SK-N-SH (cell line): ENCODE measurements at regions not wholly inside any gene's neighbourhood (a gene's known extent, or its start where the extent isn't known, plus 50 kb on each side); places are given as distances from the start of the nearest gene placed in this dataset.

ENCODE experiments used
- CTCF ChIA-PET: fragments of 300-600, 350-600 bp; formaldehyde crosslinking; extraction: SDS; loops from one replicate; lab custom pipeline; 2021; lab: Yijun Ruan, JAX
- POLR2A ChIA-PET: fragments of 350-600 bp; sonication (Branson Sonifier 250); formaldehyde crosslinking; extraction: SDS; loops from one replicate; lab custom pipeline; 2020; ENCODE audit warnings: antibody characterized with exemption, inconsistent platforms; lab: Yijun Ruan, JAX
- DNase-seq: peaks from one replicate; pipeline ENCODE4 v3.0.0; 2012
- H2AFZ ChIP-seq: fragments of 200-600 bp; sonication (generic); 2 replicates; pipeline ENCODE4 v1.8.1; 2016; ENCODE audit warnings: antibody characterized with exemption, mild to moderate bottlenecking, low read depth
- H3F3A ChIP-seq: fragments of 200-600 bp; sonication (generic); replicated peaks from 2 replicates; pipeline ENCODE3; 2016; ENCODE audit warnings: antibody characterized with exemption, mild to moderate bottlenecking; ENCODE audit not compliant: insufficient read depth
- H3K27ac ChIP-seq, 2 experiments: fragments of 200-500 bp in 1 of 2; fragments of 200-600 bp in 1 of 2; sonication (Bioruptor generic) in 1 of 2; sonication (generic), shearing (Covaris generic) in 1 of 2; 2 replicates each; pipeline versions ENCODE4 v1.5.1 to v1.6.1; 2014 to 2016; ENCODE audit warnings: low read depth in 2 of 2, inconsistent platforms in 1 of 2, low read length in 1 of 2, mild to moderate bottlenecking in 1 of 2, mixed read lengths in 1 of 2
- H3K27me3 ChIP-seq: fragments of 200-600 bp; sonication (generic), shearing (Covaris generic); 2 replicates; pipeline ENCODE4 v1.6.1; 2016; ENCODE audit warnings: mixed run types; ENCODE audit not compliant: insufficient read depth
- H3K36me3 ChIP-seq, 2 experiments: fragments of 200-500 bp in 1 of 2; fragments of 200-600 bp in 1 of 2; sonication (Bioruptor generic) in 1 of 2; sonication (generic) in 1 of 2; replicated peaks in 1 of 2; 2 replicates each; pipeline versions ENCODE3 to v1.5.1; 2014 to 2016; ENCODE audit warnings: low read length in 1 of 2, mild to moderate bottlenecking in 1 of 2; ENCODE audit not compliant: insufficient read depth in 2 of 2, control insufficient read depth in 1 of 2
- H3K4me1 ChIP-seq, 2 experiments: fragments of 200-500 bp in 1 of 2; fragments of 200-600 bp in 1 of 2; sonication (Bioruptor generic) in 1 of 2; sonication (generic), shearing (Covaris generic) in 1 of 2; 2 replicates each; pipeline versions ENCODE4 v1.5.1 to v1.6.1; 2014 to 2016; ENCODE audit warnings: low read depth in 1 of 2, low read length in 1 of 2, mixed run types in 1 of 2; ENCODE audit not compliant: insufficient read depth in 2 of 2, control insufficient read depth in 1 of 2
- H3K4me2 ChIP-seq: fragments of 200-600 bp; sonication (generic), shearing (Covaris generic); 2 replicates; pipeline ENCODE4 v1.6.1; 2017; ENCODE audit warnings: mixed run types
- H3K4me3 ChIP-seq, 2 experiments: fragments of 200-500 bp in 1 of 2; fragments of 200-600 bp in 1 of 2; sonication (Bioruptor generic) in 1 of 2; sonication (generic), shearing (Covaris generic) in 1 of 2; 2 replicates each; pipeline versions ENCODE4 v1.5.1 to v1.8.1; 2014 to 2016; ENCODE audit warnings: low read depth in 2 of 2, inconsistent platforms in 1 of 2, low read length in 1 of 2, mild to moderate bottlenecking in 1 of 2, mixed read lengths in 1 of 2, moderate library complexity in 1 of 2
- H3K79me2 ChIP-seq: fragments of 200-600 bp; sonication (generic); 2 replicates; pipeline ENCODE4 v1.8.1; 2017; ENCODE audit warnings: mild to moderate bottlenecking; ENCODE audit not compliant: insufficient read depth
- H3K9ac ChIP-seq: fragments of 200-600 bp; sonication (generic); 2 replicates; pipeline ENCODE4 v1.6.1; 2017; ENCODE audit warnings: mixed run types
- H3K9me2 ChIP-seq: fragments of 200-600 bp; sonication (generic); 2 replicates; pipeline ENCODE4 v1.6.1; 2017; ENCODE audit warnings: mixed run types
- H3K9me3 ChIP-seq: fragments of 200-600 bp; sonication (generic); 2 replicates; pipeline ENCODE4 v1.6.1; 2017; ENCODE audit warnings: mixed run types, mild to moderate bottlenecking, moderate library complexity
- H4K20me1 ChIP-seq: fragments of 200-600 bp; sonication (generic); 2 replicates; pipeline ENCODE4 v1.6.1; 2017; ENCODE audit warnings: mild to moderate bottlenecking, mixed run types; ENCODE audit not compliant: insufficient read depth
- CTCF ChIP-seq: fragments of 200-600 bp; sonication (generic); IDR thresholded peaks from 2 replicates; pipeline ENCODE4 v1.6.1; 2017; ENCODE audit warnings: antibody characterized with exemption, mild to moderate bottlenecking, moderate library complexity
- ELF1 ChIP-seq: IDR thresholded peaks from 2 replicates; pipeline ENCODE4 v1.4.0; 2012
- EP300 ChIP-seq, 2 experiments: IDR thresholded peaks; 2 replicates each; pipeline versions ENCODE4 v1.4.0 to v1.6.1; 2012; ENCODE audit warnings: borderline replicate concordance in 1 of 2, low read depth in 1 of 2, low read length in 1 of 2
- FOXM1 ChIP-seq: IDR thresholded peaks from 2 replicates; pipeline ENCODE4 v1.4.0; 2012; ENCODE audit warnings: low read depth, mild to moderate bottlenecking
- GABPA ChIP-seq: IDR thresholded peaks from 2 replicates; pipeline ENCODE4 v1.4.0; 2012; ENCODE audit warnings: low read depth, mild to moderate bottlenecking
- GATA2 ChIP-seq: sonication (generic); formaldehyde crosslinking; IDR thresholded peaks from 2 replicates; pipeline ENCODE4 v1.5.0; 2020; ENCODE audit warnings: mild to moderate bottlenecking, missing genetic modification reagents
- MEF2A ChIP-seq: IDR thresholded peaks from 2 replicates; pipeline ENCODE4 v1.4.0; 2012; ENCODE audit warnings: low read depth, borderline replicate concordance
- NFIC ChIP-seq: IDR thresholded peaks from 2 replicates; pipeline ENCODE4 v1.4.0; 2012; ENCODE audit warnings: borderline replicate concordance
- NRF1 ChIP-seq: IDR thresholded peaks from 2 replicates; pipeline ENCODE4 v1.6.1; 2012; ENCODE audit warnings: low read depth, mild to moderate bottlenecking, low read length
- PBX3 ChIP-seq: IDR thresholded peaks from 2 replicates; pipeline ENCODE4; 2012
- POLR2AphosphoS5 ChIP-seq: IDR thresholded peaks from 2 replicates; pipeline ENCODE4 v1.6.1; 2012; ENCODE audit warnings: low read depth, low read length
- RFX5 ChIP-seq: IDR thresholded peaks from 2 replicates; pipeline ENCODE4 v1.6.1; 2012; ENCODE audit warnings: mild to moderate bottlenecking, improper control_type of control experiment, low read length
- SIN3A ChIP-seq: IDR thresholded peaks from 2 replicates; pipeline ENCODE4 v1.6.1; 2012; ENCODE audit warnings: low read depth, mild to moderate bottlenecking, low read length, moderate library complexity, borderline replicate concordance
- SMC3 ChIP-seq: IDR thresholded peaks from 2 replicates; pipeline ENCODE4 v1.6.1; 2012; ENCODE audit warnings: low read depth, low read length, improper control_type of control experiment
- TAF1 ChIP-seq: IDR thresholded peaks from 2 replicates; pipeline ENCODE4 v1.6.1; 2012; ENCODE audit warnings: low read depth, mild to moderate bottlenecking, low read length, moderate library complexity, borderline replicate concordance
- TCF12 ChIP-seq: IDR thresholded peaks from 2 replicates; pipeline ENCODE4 v1.4.0; 2012
- TEAD4 ChIP-seq: IDR thresholded peaks from 2 replicates; pipeline ENCODE4 v1.4.0; 2012; ENCODE audit warnings: mild to moderate bottlenecking, borderline replicate concordance; ENCODE audit not compliant: insufficient read depth
- ZBTB33 ChIP-seq: IDR thresholded peaks from 2 replicates; pipeline ENCODE4 v1.4.0; 2012; ENCODE audit warnings: low read depth, borderline replicate concordance
- WGBS: methylation state at CpG from one replicate; pipeline ENCODE4 v1.1.6; 2017; ENCODE audit warnings: low lambda C conversion rate; 5-methylcytosine and 5-hydroxymethylcytosine counted together
- TF ChIP-seq, protein P1 (sequence below): IDR thresholded peaks from 2 replicates; pipeline ENCODE4 v1.4.0; 2012; ENCODE audit warnings: low read depth
- TF ChIP-seq, protein P2 (sequence below): fragments of 150-350 bp; IDR thresholded peaks from 2 replicates; pipeline ENCODE4 v1.6.1; 2017; ENCODE audit warnings: antibody characterized with exemption, low read length, low read depth, borderline replicate concordance

GRCh38 chr2:241991299-241991698 lies 121.8 kb downstream of the RTP5 start:
- H3K27ac ChIP-seq: no peak overlapping the region
- H3K4me2 ChIP-seq: no peak overlapping the region
- H2AFZ ChIP-seq: no peak overlapping the region
- H3K9ac ChIP-seq: no peak overlapping the region
- ChIA-PET POLR2A (interaction anchor here (0.8 kb wide), 1 partner anchor 10 kb away, joined by 3 read pairs; no protein-coding TSS in a partner anchor), CTCF (no interaction called here)
- no peaks in the 10 kb centered on the region for H3F3A ChIP-seq
- H3K4me1 ChIP-seq: no peaks in the 10 kb centered on the region
- no peaks in the 10 kb centered on the region for H3K27me3 ChIP-seq
- TF ChIP-seq PBX3 (no peak), TCF12 (no peak), GATA2 (no peak), CTCF (no peak), EP300 (IDR thresholded peaks at IDR 0.05; ENCODE audit: borderline replicate concordance in 1 of 2, low read depth in 1 of 2, low read length in 1 of 2) (no peak), NFIC (no peak), GABPA (no peak), SIN3A (no peak), ELF1 (no peak), FOXM1 (no peak), RFX5 (no peak), TAF1 (no peak)
- TF ChIP-seq, protein P1, sequence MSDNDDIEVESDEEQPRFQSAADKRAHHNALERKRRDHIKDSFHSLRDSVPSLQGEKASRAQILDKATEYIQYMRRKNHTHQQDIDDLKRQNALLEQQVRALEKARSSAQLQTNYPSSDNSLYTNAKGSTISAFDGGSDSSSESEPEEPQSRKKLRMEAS: no peak
- TF ChIP-seq, protein P2, sequence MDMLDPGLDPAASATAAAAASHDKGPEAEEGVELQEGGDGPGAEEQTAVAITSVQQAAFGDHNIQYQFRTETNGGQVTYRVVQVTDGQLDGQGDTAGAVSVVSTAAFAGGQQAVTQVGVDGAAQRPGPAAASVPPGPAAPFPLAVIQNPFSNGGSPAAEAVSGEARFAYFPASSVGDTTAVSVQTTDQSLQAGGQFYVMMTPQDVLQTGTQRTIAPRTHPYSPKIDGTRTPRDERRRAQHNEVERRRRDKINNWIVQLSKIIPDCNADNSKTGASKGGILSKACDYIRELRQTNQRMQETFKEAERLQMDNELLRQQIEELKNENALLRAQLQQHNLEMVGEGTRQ: no peak
- H3K4me3 ChIP-seq: no peak overlapping the region
- no peaks in the 10 kb centered on the region for H3K79me2 ChIP-seq
- no peaks in the 10 kb centered on the region for H3K9me2 ChIP-seq
- no peaks in the 10 kb centered on the region for H3K36me3 ChIP-seq
- 65% methylated on average over 20 of the region's 26 CpGs for WGBS
- no peaks in the 10 kb centered on the region for H4K20me1 ChIP-seq
- no peak for DNase-seq
- no peaks in the 10 kb centered on the region for H3K9me3 ChIP-seq

DNA sequence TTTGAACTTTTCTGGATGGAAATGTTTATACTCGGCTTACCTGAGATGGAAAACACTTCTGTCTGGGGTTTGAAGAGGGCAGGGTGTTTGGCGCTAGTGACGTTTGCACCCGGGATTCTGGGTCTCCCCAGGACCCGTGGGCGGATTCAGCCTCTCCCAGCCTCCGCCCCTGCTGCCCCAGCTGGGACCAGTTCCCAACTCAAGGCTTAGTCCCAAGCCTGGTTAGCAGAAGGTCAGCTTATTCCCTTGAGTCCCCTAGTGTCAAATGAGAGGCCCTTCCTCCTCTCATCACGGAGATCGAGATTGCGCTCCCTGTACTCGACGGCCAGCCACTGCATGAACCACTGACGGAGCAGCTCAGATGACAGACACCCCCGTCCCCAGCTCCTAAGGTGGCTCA lies 123.2 kb downstream of the RTP5 start:
- Histone ChIP-seq H3K9ac (no peak overlapping the region), H3K27ac (no peak overlapping the region), H3K4me3 (no peak overlapping the region), H3K27me3 (no peaks in the 10 kb centered on the region), H3K79me2 (no peaks in the 10 kb centered on the region)
- no peak for DNase-seq
- POLR2A ChIA-PET: no interaction called here
- TF ChIP-seq SIN3A: no peak
- TF ChIP-seq ZBTB33: no peak
- TF ChIP-seq POLR2AphosphoS5: no peak
- TF ChIP-seq NFIC: no peak
- TF ChIP-seq TEAD4: no peak
- no peak for TF ChIP-seq MEF2A
- no peak for TF ChIP-seq TCF12
- no peak for TF ChIP-seq SMC3
- no peak for TF ChIP-seq TAF1
- no peak for TF ChIP-seq GABPA
- no peak for TF ChIP-seq PBX3
- TF ChIP-seq NRF1: no peak
- TF ChIP-seq, all 33 proteins: peak for 0
- Histone ChIP-seq H3K4me2 (no peak overlapping the region), H3K4me1 (no peaks in the 10 kb centered on the region), H3K36me3 (no peaks in the 10 kb centered on the region), H3K9me2 (no peaks in the 10 kb centered on the region), H3K9me3 (no peaks in the 10 kb centered on the region), H4K20me1 (no peaks in the 10 kb centered on the region), H2AFZ (no peak overlapping the region), H3F3A (no peaks in the 10 kb centered on the region)
- 41% methylated on average over 6 of the region's 14 CpGs for WGBS
- CTCF ChIA-PET: no interaction called here
